ENCODE measurements at regions not wholly inside any gene's neighbourhood (a gene's known extent, or its start where the extent isn't known, plus 50 kb on each side); places are given as distances from the start of the nearest gene placed in this dataset.

GRCh38 chrX:5708251-5708650, 520.4 kb downstream of the NLGN4X start:
- Histone ChIP-seq H3K27ac (no peak overlapping the region), H3K9me3 (ENCODE audit: low read depth) (no peaks in the 10 kb centered on the region), H3K36me3 (no peaks in the 10 kb centered on the region), H3K4me1 (ENCODE audit: low read depth) (peaks cover 4% of the 10 kb centered on the region), H3K4me3 (no peak overlapping the region), H3K27me3 (no peaks in the 10 kb centered on the region)
- no peak for DNase-seq (ENCODE audit: low read depth in 1 of 2, low spot score in 1 of 2)
- no peak for TF ChIP-seq CTCF (IDR thresholded peaks at IDR 0.05; ENCODE audit: low read depth, low read length)

- no peak overlapping the region for H3K4me3 ChIP-seq
- H3K27ac ChIP-seq: no peak overlapping the region
- no peaks in the 10 kb centered on the region for H3K9me3 ChIP-seq (ENCODE audit: low read depth)
- no peaks in the 10 kb centered on the region for H3K36me3 ChIP-seq
- no peak for DNase-seq (ENCODE audit: low read depth in 1 of 2, low spot score in 1 of 2)
- no peaks in the 10 kb centered on the region for H3K27me3 ChIP-seq
- no peak for TF ChIP-seq CTCF (IDR thresholded peaks at IDR 0.05; ENCODE audit: low read depth, low read length)
- H3K4me1 ChIP-seq (ENCODE audit: low read depth): no peaks in the 10 kb centered on the region
Observed at GRCh38 chrX:5702890-5703289, 525.8 kb downstream of the NLGN4X start.

GRCh38 chrX:5695971-5696370, 532.7 kb downstream of the NLGN4X start:
- Histone ChIP-seq H3K36me3 (no peaks in the 10 kb centered on the region), H3K27me3 (no peaks in the 10 kb centered on the region), H3K9me3 (ENCODE audit: low read depth) (no peaks in the 10 kb centered on the region), H3K4me3 (no peak overlapping the region), H3K27ac (no peak overlapping the region), H3K4me1 (ENCODE audit: low read depth) (no peaks in the 10 kb centered on the region)
- TF ChIP-seq CTCF (IDR thresholded peaks at IDR 0.05; ENCODE audit: low read depth, low read length): no peak
- DNase-seq (ENCODE audit: low read depth in 1 of 2, low spot score in 1 of 2): no peak

GRCh38 chrX:5683996-5684395, 544.7 kb downstream of the NLGN4X start:
- H3K4me3 ChIP-seq: no peak overlapping the region
- H3K36me3 ChIP-seq: no peaks in the 10 kb centered on the region
- no peaks in the 10 kb centered on the region for H3K4me1 ChIP-seq (ENCODE audit: low read depth)
- no peaks in the 10 kb centered on the region for H3K9me3 ChIP-seq (ENCODE audit: low read depth)
- TF ChIP-seq CTCF (IDR thresholded peaks at IDR 0.05; ENCODE audit: low read depth, low read length): no peak
- H3K27me3 ChIP-seq: no peaks in the 10 kb centered on the region
- no peak overlapping the region for H3K27ac ChIP-seq
- no peak for DNase-seq (ENCODE audit: low read depth in 1 of 2, low spot score in 1 of 2)

GRCh38 chrX:5681159-5681558, 547.5 kb downstream of the NLGN4X start:
- Histone ChIP-seq H3K27me3 (no peaks in the 10 kb centered on the region), H3K9me3 (ENCODE audit: low read depth) (no peaks in the 10 kb centered on the region), H3K4me3 (no peak overlapping the region), H3K36me3 (no peaks in the 10 kb centered on the region), H3K27ac (no peak overlapping the region), H3K4me1 (ENCODE audit: low read depth) (no peaks in the 10 kb centered on the region)
- no peak for DNase-seq (ENCODE audit: low read depth in 1 of 2, low spot score in 1 of 2)
- no peak for TF ChIP-seq CTCF (IDR thresholded peaks at IDR 0.05; ENCODE audit: low read depth, low read length)

- no peak overlapping the region for H3K27ac ChIP-seq
- no peaks in the 10 kb centered on the region for H3K4me1 ChIP-seq (ENCODE audit: low read depth)
- H3K27me3 ChIP-seq: no peaks in the 10 kb centered on the region
- no peaks in the 10 kb centered on the region for H3K9me3 ChIP-seq (ENCODE audit: low read depth)
- H3K36me3 ChIP-seq: no peaks in the 10 kb centered on the region
- H3K4me3 ChIP-seq: no peak overlapping the region
- DNase-seq (ENCODE audit: low read depth in 1 of 2, low spot score in 1 of 2): no peak
- no peak for TF ChIP-seq CTCF (IDR thresholded peaks at IDR 0.05; ENCODE audit: low read depth, low read length)
Observed at GRCh38 chrX:5674036-5674435, 554.6 kb downstream of the NLGN4X start.

All from cardiac muscle cell (in vitro differentiated cells and primary cell).